ENCODE measurements at regions not wholly inside any gene's neighbourhood (a gene's known extent, or its start where the extent isn't known, plus 50 kb on each side); places are given as distances from the start of the nearest gene placed in this dataset.

GRCh38 chr16:35557731-35558130 lies 2098.3 kb downstream of the TP53TG3F start:
- TF ChIP-seq ZNF274 (IDR thresholded peaks at IDR 0.05; ENCODE audit: low read depth, low read length) (no peak), YY1 (IDR thresholded peaks at IDR 0.05; ENCODE audit: insufficient read depth, insufficient read length) (no peak), SUZ12 (IDR thresholded peaks at IDR 0.05; ENCODE audit: extremely low read depth, insufficient read depth, insufficient read length) (no peak)

All from NT2/D1 (cell line).